Lung (tissue), 11 donors: ENCODE measurements at regions not wholly inside any gene's neighbourhood (a gene's known extent, or its start where the extent isn't known, plus 50 kb on each side); places are given as distances from the start of the nearest gene placed in this dataset.

ENCODE experiments used
- ATAC-seq: fragments of 200-7000 bp; cut with Tn5 transposase; one replicate; pipeline ENCODE4 v1.9.1; 2020; ENCODE audit warnings: moderate number of reproducible peaks; ENCODE audit not compliant: insufficient read depth, low FRiP score
- DNase-seq, 3 donors: peaks; one replicate each; pipeline ENCODE4 v3.0.0-alpha.2; 2013 to 2017
- H3K27ac ChIP-seq, 2 donors: one replicate each; pipeline ENCODE4 v1.5.1; 2013; ENCODE audit warnings: mild to moderate bottlenecking in 2 of 2, moderate library complexity in 2 of 2, control low read depth in 1 of 2, inconsistent platforms in 1 of 2, low read depth in 1 of 2, low read length in 1 of 2
- H3K27me3 ChIP-seq, 3 donors: one replicate each; pipeline ENCODE4 v1.5.1; 2013; ENCODE audit warnings: low read length in 2 of 3; ENCODE audit not compliant: control insufficient read depth in 3 of 3, insufficient read depth in 3 of 3
- H3K36me3 ChIP-seq, 4 donors: one replicate each; pipeline ENCODE4 v1.5.1; 2013; ENCODE audit warnings: low read length in 4 of 4, mild to moderate bottlenecking in 1 of 4, moderate library complexity in 1 of 4; ENCODE audit not compliant: control insufficient read depth in 4 of 4, insufficient read depth in 4 of 4
- H3K4me1 ChIP-seq, 5 donors: one replicate each; pipeline ENCODE4 v1.5.1; 2013; ENCODE audit warnings: low read length in 5 of 5, mild to moderate bottlenecking in 2 of 5, moderate library complexity in 1 of 5; ENCODE audit not compliant: control insufficient read depth in 5 of 5, insufficient read depth in 5 of 5
- H3K4me3 ChIP-seq: one replicate; pipeline ENCODE4 v1.5.1; 2013; ENCODE audit warnings: mild to moderate bottlenecking, control low read depth, moderate library complexity
- H3K9ac ChIP-seq, 2 donors: one replicate each; pipeline ENCODE4 v1.5.1; 2013; ENCODE audit warnings: low read length in 2 of 2, control low read depth in 1 of 2; ENCODE audit not compliant: insufficient read depth in 1 of 2
- H3K9me3 ChIP-seq, 4 donors: one replicate each; pipeline ENCODE4 v1.5.1; 2013; ENCODE audit warnings: low read length in 3 of 4, mild to moderate bottlenecking in 1 of 4, moderate library complexity in 1 of 4; ENCODE audit not compliant: control insufficient read depth in 4 of 4, insufficient read depth in 3 of 4
- CTCF ChIP-seq: IDR thresholded peaks from 2 replicates; pipeline ENCODE4 v1.5.1; 2012; ENCODE audit warnings: mild to moderate bottlenecking; ENCODE audit errors: control extremely low read depth, extremely low read depth
- WGBS, 2 donors: extraction: QIAGEN DNeasy Blood & Tissue Kit; methylation state at CpG; one replicate each; pipeline ENCODE4 v1.1.7; 2013; 5-methylcytosine and 5-hydroxymethylcytosine counted together
- donor health status: control.
- donor health status: control.
- donor health status: Bipolar disorder and iron deficiency.
- donor health status: healthy.
- donor health status: DM: yes; HTN: yes; CAD: no.

GRCh38 chr4:152195888-152196287 is 340.0 kb downstream of the FBXW7 start:
- H3K27ac ChIP-seq: no peak overlapping the region
- ATAC-seq (no peak), DNase-seq (no peak)
- 83 to 84% methylated on average over 4 of the region's 4 CpGs for WGBS, 2 donors
- no peak overlapping the region for H3K9ac ChIP-seq
- no peak for TF ChIP-seq CTCF
- no peaks in the 10 kb centered on the region for H3K36me3 ChIP-seq
- H3K4me3 ChIP-seq: no peak overlapping the region
- peaks cover 0 to 2% (median 0%) of the 10 kb centered on the region in 4 donors for H3K9me3 ChIP-seq
- peaks cover 0 to 8% (median 0%) of the 10 kb centered on the region in 5 donors for H3K4me1 ChIP-seq
- no peaks in the 10 kb centered on the region for H3K27me3 ChIP-seq

GRCh38 chr4:152193059-152193458 is 342.8 kb downstream of the FBXW7 start:
- no peaks in the 10 kb centered on the region for H3K9me3 ChIP-seq
- WGBS, 2 donors: 95% methylated on average over 2 of the region's 2 CpGs

GRCh38 chr4:152190907-152191306 is 345.0 kb downstream of the FBXW7 start:
- Histone ChIP-seq H3K36me3 (no peaks in the 10 kb centered on the region), H3K27ac (no peak overlapping the region), H3K4me1 (no peaks in the 10 kb centered on the region), H3K9me3 (no peaks in the 10 kb centered on the region), H3K9ac (no peak overlapping the region), H3K27me3 (no peaks in the 10 kb centered on the region), H3K4me3 (no peak overlapping the region)
- 96 to 97% methylated on average over 7 of the region's 7 CpGs for WGBS, 2 donors
- no peak for TF ChIP-seq CTCF
- DNase-seq: no peak
- ATAC-seq: no peak

More at GRCh38 chr4:152193059-152193458, 342.8 kb downstream of the FBXW7 start:
- peaks cover 0 to 8% (median 0%) of the 10 kb centered on the region in 5 donors for H3K4me1 ChIP-seq
- no peak for DNase-seq
- no peak overlapping the region for H3K27ac ChIP-seq
- no peaks in the 10 kb centered on the region for H3K27me3 ChIP-seq
- TF ChIP-seq CTCF: no peak
- no peak overlapping the region for H3K9ac ChIP-seq
- no peak overlapping the region for H3K4me3 ChIP-seq
- H3K36me3 ChIP-seq: no peaks in the 10 kb centered on the region
- ATAC-seq: no peak
